Uterus (tissue), 2 donors: ENCODE measurements at regions not wholly inside any gene's neighbourhood (a gene's known extent, or its start where the extent isn't known, plus 50 kb on each side); places are given as distances from the start of the nearest gene placed in this dataset.

ENCODE experiments used
- POLR2A ChIP-seq, 2 donors: fragments of 450-650 bp; IDR thresholded peaks; one replicate each; pipeline ENCODE4 v1.6.1; 2016; ENCODE audit warnings: antibody characterized with exemption in 2 of 2, mild to moderate bottlenecking in 1 of 2, moderate library complexity in 1 of 2
- TF ChIP-seq, protein P1 (sequence below), 4 experiments: fragments of 200-600 bp in 2 of 4; fragments of 450-650 bp in 2 of 4; sonication (generic) in 2 of 4; IDR thresholded peaks; one replicate each; pipeline ENCODE4 v1.5.1; 2016 to 2019; ENCODE audit warnings: antibody characterized with exemption in 4 of 4, mild to moderate bottlenecking in 2 of 4, moderate library complexity in 1 of 4

DNA sequence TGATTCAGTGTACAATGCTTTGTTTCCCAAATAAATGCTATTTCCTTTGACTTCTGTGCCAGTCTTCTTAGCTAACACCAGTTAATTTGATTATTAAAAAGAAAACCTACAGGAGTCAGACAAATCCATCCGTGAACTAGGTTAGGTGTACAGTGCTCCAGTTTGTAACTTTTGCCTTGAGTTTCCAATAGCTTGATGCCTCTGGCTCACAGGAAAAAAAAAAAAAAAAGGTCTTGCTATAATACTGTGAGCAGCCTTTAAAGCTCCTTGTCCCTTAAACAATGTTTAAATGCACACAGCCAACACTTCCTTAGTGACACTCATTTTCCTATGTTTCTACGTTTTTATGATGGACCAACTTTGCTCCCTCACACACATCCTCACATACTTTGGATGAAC lies 71.8 kb upstream of the TMX1 start:
- no peak for TF ChIP-seq POLR2A (IDR thresholded peaks at IDR 0.05)
- TF ChIP-seq, protein P1, sequence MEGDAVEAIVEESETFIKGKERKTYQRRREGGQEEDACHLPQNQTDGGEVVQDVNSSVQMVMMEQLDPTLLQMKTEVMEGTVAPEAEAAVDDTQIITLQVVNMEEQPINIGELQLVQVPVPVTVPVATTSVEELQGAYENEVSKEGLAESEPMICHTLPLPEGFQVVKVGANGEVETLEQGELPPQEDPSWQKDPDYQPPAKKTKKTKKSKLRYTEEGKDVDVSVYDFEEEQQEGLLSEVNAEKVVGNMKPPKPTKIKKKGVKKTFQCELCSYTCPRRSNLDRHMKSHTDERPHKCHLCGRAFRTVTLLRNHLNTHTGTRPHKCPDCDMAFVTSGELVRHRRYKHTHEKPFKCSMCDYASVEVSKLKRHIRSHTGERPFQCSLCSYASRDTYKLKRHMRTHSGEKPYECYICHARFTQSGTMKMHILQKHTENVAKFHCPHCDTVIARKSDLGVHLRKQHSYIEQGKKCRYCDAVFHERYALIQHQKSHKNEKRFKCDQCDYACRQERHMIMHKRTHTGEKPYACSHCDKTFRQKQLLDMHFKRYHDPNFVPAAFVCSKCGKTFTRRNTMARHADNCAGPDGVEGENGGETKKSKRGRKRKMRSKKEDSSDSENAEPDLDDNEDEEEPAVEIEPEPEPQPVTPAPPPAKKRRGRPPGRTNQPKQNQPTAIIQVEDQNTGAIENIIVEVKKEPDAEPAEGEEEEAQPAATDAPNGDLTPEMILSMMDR (IDR thresholded peaks at IDR 0.05), result no peak
